ENCODE measurements at regions not wholly inside any gene's neighbourhood (a gene's known extent, or its start where the extent isn't known, plus 50 kb on each side); places are given as distances from the start of the nearest gene placed in this dataset.

- no peak for TF ChIP-seq CTCF (IDR thresholded peaks at IDR 0.05; ENCODE audit: insufficient read depth, low read length, missing control alignments)
- POLR2A ChIA-PET = no interaction called here
- CTCF ChIA-PET = no interaction called here
- DNase-seq (ENCODE audit: low read depth, low spot score) = no peak
- H3K4me3 ChIP-seq (ENCODE audit: low read depth, low read length) = no peak overlapping the region
Measured at GRCh38 chr16:6153901-6154300, 1056.3 kb upstream of the EEF2KMT start.

GRCh38 chr16:6149031-6149430 lies 1051.4 kb upstream of the EEF2KMT start:
- TF ChIP-seq CTCF (IDR thresholded peaks at IDR 0.05; ENCODE audit: insufficient read depth, low read length, missing control alignments) = no peak
- no peak overlapping the region for H3K4me3 ChIP-seq (ENCODE audit: low read depth, low read length)
- ChIA-PET CTCF (no interaction called here), POLR2A (no interaction called here)
- DNase-seq (ENCODE audit: low read depth, low spot score) = no peak

DNA sequence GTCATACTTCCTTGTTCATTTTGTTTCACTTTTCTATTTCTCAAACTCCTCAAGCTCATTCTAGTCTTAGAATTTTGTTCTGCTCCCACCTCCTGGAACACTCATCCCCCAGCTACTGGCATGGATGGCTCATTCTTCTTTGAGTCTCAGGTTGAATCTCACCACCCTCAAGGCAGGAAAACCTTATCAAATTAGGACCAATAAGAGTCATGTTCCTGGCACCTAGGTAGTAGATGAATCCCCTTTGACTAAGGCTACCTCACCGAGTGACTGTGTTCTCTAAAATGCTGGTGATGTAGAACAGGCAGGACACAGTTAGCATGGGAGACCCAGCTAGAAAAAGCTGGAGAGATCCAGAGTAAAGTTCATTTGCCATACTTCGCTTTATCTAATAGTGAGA lies 1050.8 kb upstream of the EEF2KMT start:
- no peak for DNase-seq (ENCODE audit: low read depth, low spot score)
- CTCF ChIA-PET = no interaction called here
- POLR2A ChIA-PET = no interaction called here
- TF ChIP-seq CTCF (IDR thresholded peaks at IDR 0.05; ENCODE audit: insufficient read depth, low read length, missing control alignments) = no peak
- no peak overlapping the region for H3K4me3 ChIP-seq (ENCODE audit: low read depth, low read length)

DNA sequence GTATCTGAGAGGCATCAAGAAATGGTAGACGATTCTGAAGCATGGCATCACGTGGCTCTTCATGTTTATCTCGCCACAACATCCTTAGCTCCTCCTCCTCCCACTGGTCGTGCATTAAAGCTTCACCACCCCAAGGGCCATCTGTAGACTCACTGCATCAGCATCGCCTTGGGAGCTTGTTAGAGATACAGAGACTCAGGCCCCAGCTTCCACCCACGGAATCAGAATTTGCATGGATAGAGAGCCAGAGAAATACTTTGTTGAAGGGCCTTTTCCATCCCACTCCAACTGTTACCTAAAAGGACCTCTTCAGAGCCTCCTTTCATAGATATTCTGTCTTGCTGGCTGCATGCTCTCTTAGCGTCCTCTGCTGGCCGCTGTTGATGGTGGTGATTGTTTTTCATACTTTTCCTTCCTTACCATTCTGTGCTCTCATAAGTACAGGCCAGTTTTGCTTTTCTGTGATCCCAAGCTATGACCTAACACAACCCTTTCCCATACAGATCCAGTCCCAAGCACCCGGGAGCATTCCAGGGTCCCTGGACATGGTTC lies 1049.4 kb upstream of the EEF2KMT start:
- ChIA-PET CTCF (no interaction called here), POLR2A (no interaction called here)
- TF ChIP-seq CTCF (IDR thresholded peaks at IDR 0.05; ENCODE audit: insufficient read depth, low read length, missing control alignments) = no peak
- no peak for DNase-seq (ENCODE audit: low read depth, low spot score)
- no peak overlapping the region for H3K4me3 ChIP-seq (ENCODE audit: low read depth, low read length)

DNA sequence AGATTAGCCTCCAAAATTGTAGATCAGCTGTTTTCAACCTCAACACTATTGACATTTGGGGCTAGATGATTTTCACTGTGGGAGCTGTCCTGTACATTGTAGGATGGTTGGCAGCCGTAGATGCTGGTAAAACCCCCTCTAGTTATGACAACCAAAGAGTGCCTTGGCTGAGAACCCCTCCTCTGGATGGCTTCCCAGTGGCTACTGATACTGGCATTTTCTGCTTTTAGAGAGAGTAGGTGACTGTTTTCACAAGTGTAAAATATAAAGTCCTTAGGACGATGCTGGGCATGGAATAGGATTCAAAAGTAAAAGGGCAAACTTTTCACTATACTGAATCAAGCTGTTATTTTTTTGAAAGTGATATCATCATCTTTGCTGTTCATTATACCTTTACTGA lies 1048.8 kb upstream of the EEF2KMT start:
- TF ChIP-seq CTCF (IDR thresholded peaks at IDR 0.05; ENCODE audit: insufficient read depth, low read length, missing control alignments) = no peak
- H3K4me3 ChIP-seq (ENCODE audit: low read depth, low read length) = no peak overlapping the region
- ChIA-PET POLR2A (no interaction called here), CTCF (no interaction called here)
- DNase-seq (ENCODE audit: low read depth, low spot score) = no peak

GRCh38 chr16:6144463-6144862 lies 1046.9 kb upstream of the EEF2KMT start:
- DNase-seq (ENCODE audit: low read depth, low spot score) = no peak
- POLR2A ChIA-PET = no interaction called here
- no peak overlapping the region for H3K4me3 ChIP-seq (ENCODE audit: low read depth, low read length)
- no peak for TF ChIP-seq CTCF (IDR thresholded peaks at IDR 0.05; ENCODE audit: insufficient read depth, low read length, missing control alignments)
- CTCF ChIA-PET = no interaction called here

Measured in AG04449 (cell line).